VCaP (cell line): ENCODE measurements at regions not wholly inside any gene's neighbourhood (a gene's known extent, or its start where the extent isn't known, plus 50 kb on each side); places are given as distances from the start of the nearest gene placed in this dataset.
"Not testable (repeated sequence)": the region's sequence is repeated elsewhere in the genome, so short reads cannot be mapped to it uniquely, and the experiment has no call there.

ENCODE experiments used
- H3K27ac ChIP-seq: fragments of 450-650 bp; 2 replicates; pipeline ENCODE4 v1.5.1; 2017
- TF ChIP-seq, protein P1 (sequence below): fragments of 450-650 bp; conservative IDR thresholded peaks from 2 replicates; pipeline ENCODE4 v1.5.1; 2017; ENCODE audit warnings: mild to moderate bottlenecking, moderate library complexity

- TF ChIP-seq, protein P1, sequence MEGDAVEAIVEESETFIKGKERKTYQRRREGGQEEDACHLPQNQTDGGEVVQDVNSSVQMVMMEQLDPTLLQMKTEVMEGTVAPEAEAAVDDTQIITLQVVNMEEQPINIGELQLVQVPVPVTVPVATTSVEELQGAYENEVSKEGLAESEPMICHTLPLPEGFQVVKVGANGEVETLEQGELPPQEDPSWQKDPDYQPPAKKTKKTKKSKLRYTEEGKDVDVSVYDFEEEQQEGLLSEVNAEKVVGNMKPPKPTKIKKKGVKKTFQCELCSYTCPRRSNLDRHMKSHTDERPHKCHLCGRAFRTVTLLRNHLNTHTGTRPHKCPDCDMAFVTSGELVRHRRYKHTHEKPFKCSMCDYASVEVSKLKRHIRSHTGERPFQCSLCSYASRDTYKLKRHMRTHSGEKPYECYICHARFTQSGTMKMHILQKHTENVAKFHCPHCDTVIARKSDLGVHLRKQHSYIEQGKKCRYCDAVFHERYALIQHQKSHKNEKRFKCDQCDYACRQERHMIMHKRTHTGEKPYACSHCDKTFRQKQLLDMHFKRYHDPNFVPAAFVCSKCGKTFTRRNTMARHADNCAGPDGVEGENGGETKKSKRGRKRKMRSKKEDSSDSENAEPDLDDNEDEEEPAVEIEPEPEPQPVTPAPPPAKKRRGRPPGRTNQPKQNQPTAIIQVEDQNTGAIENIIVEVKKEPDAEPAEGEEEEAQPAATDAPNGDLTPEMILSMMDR, result no peak
- no peak overlapping the region for H3K27ac ChIP-seq
Observed at GRCh38 chr14:42510071-42510470, 903.4 kb downstream of the LRFN5 start.

DNA sequence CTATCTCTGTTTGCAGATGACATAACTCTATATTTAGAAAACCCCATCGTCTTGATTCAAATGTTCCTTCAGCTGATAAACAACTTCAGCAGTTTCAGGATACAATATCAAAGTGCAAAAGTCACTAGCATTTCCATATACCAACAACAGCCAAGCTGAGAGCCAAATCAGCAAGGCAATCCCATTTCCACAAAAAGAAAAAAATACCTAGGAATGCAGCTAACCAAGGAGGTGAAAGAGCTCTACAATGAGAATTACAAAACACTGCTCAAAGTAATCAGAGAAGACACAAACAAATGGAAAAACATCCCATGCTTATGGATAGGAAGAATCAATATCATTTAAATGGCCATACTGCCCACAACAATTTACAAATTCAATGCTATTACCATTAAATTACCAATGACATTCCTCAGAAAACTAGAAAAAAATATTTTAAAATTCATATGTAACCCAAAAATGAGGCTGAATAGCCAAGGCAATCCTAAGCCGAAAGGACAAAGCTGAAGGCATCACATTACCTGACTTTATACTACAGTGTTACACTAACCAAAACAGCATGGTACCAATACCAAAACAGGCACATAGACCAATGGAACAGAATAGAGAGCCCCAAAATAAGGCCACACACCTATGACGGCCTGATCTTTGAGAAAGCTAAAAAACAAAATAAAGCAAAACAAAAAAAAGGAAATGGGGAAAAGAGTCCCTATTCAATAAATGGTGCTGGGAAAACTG, 901.7 kb downstream of the LRFN5 start:
- no peak overlapping the region for H3K27ac ChIP-seq
- TF ChIP-seq, protein P1, result no peak

- no peak overlapping the region for H3K27ac ChIP-seq
- TF ChIP-seq, protein P1, result no peak
Observed at GRCh38 chr14:42504433-42504832, 897.8 kb downstream of the LRFN5 start.

GRCh38 chr14:42499137-42499536, 892.5 kb downstream of the LRFN5 start:
- TF ChIP-seq, protein P1, result no peak
- H3K27ac ChIP-seq, result no peak overlapping the region

- no peak overlapping the region for H3K27ac ChIP-seq
- TF ChIP-seq, protein P1, result no peak
Observed at GRCh38 chr14:42490536-42490935, 883.9 kb downstream of the LRFN5 start.

DNA sequence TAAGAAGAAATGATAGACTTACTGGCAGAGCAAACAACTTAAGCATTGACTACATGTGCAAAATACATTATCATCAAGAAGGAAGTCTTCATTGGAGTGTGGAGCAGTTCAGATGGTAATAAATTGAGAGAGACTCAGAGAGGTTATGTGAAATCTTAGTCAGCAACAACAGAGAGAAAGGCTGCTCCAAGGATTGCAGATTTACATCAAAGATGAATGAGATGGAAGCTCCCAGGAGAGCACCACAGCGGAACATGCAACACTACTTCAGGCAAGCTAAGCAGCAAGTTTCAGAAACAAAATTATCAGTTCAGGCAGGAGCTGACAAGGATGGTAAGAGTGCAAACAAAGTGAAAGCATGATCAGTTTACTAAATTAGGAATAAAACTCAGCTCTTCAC, 882.3 kb downstream of the LRFN5 start:
- no peak overlapping the region for H3K27ac ChIP-seq
- TF ChIP-seq, protein P1, result no peak

DNA sequence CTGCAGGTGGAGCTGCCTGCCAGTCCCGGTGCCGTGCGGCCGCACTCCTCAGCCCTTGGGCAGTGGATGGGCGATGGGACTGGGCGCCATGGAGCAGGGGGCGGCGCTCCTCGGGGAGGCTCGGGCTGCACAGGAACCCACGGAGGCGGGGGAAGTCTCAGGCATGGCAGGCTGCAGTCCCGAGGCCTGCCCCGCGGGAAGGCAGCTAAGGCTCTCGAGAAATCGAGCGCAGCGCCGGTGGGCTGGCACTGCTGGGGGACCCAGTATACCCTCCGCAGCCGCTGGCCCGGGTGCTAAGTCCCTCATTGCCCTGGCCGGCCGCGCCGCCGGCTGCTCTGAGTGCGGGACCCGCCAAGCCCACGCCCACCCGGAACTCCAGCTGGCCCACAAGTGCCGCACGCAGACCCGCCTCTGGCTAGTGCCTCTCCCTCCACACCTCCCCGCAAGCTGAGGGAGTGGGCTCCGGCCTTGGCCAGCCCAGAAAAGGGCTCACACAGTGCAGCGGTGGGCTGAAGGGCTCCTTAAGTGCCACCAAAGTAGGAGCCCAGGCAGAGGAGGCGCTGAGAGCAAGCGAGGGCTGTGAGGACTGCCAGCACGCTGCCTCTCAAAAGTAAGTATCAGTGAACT, 875.8 kb downstream of the LRFN5 start:
- H3K27ac ChIP-seq, result not testable (repeated sequence)

DNA sequence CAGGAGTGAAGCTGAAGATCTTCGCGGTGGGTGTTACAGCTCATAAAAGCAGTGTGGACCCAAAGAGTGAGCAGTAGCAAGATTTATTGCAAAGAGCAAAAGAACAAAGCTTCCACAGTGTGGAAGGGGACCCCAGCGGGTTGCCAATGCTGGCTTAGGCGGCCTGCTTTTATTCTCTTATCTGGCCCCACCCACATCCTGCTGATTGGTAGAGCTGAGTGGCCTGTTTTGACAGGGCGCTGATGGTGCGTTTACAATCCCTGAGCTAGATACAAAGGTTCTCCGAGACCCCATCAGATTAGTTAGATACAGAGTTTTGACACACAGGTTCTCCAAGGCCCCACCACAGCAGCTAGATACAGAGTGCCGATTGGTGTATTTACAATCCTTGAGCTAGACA, 875.0 kb downstream of the LRFN5 start:
- not testable (repeated sequence) for H3K27ac ChIP-seq
